ENCODE measurements at regions not wholly inside any gene's neighbourhood (a gene's known extent, or its start where the extent isn't known, plus 50 kb on each side); places are given as distances from the start of the nearest gene placed in this dataset.

GRCh38 chr3:5673521-5673920 lies 486.0 kb downstream of the EDEM1 start:
- TF ChIP-seq, protein P1, sequence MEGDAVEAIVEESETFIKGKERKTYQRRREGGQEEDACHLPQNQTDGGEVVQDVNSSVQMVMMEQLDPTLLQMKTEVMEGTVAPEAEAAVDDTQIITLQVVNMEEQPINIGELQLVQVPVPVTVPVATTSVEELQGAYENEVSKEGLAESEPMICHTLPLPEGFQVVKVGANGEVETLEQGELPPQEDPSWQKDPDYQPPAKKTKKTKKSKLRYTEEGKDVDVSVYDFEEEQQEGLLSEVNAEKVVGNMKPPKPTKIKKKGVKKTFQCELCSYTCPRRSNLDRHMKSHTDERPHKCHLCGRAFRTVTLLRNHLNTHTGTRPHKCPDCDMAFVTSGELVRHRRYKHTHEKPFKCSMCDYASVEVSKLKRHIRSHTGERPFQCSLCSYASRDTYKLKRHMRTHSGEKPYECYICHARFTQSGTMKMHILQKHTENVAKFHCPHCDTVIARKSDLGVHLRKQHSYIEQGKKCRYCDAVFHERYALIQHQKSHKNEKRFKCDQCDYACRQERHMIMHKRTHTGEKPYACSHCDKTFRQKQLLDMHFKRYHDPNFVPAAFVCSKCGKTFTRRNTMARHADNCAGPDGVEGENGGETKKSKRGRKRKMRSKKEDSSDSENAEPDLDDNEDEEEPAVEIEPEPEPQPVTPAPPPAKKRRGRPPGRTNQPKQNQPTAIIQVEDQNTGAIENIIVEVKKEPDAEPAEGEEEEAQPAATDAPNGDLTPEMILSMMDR (IDR thresholded peaks at IDR 0.05) = no peak
- TF ChIP-seq POLR2A (IDR thresholded peaks at IDR 0.05) = no peak

All from Peyer's patch (tissue), 4 donors.